ENCODE measurements at regions not wholly inside any gene's neighbourhood (a gene's known extent, or its start where the extent isn't known, plus 50 kb on each side); places are given as distances from the start of the nearest gene placed in this dataset.

DNA sequence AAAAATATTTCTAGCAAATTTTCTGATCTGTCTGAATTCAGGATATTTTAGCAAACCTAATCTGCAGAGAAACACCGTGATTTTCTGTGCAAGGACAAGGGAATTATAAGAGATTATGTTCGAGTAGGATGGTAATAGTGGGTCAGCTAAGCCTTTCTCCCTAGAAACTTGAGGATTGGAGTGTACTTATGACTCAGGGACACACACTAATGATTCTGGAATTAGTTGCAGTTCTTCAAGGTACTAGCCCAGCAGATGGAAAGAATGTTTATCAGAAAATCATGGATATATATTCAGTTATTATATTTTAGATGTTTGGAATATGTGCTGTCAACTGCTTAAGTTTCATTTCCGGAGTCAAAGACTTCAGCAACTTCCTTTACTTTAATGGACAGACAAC is 177.1 kb upstream of the MAP3K7 start:
- no peaks in the 10 kb centered on the region for H3K4me1 ChIP-seq
- 57 to 78% methylated on average over 3 of the region's 3 CpGs for WGBS, 2 donors
- DNase-seq (no peak), ATAC-seq (no peak), FAIRE-seq (no peak)
- TF ChIP-seq CTCF (IDR thresholded peaks at IDR 0.05), result no peak
- H3K9me3 ChIP-seq, result no peaks in the 10 kb centered on the region
- no peaks in the 10 kb centered on the region for H3K27me3 ChIP-seq
- no peaks in the 10 kb centered on the region for H3K36me3 ChIP-seq
- H3K27ac ChIP-seq, result no peak overlapping the region
- no peak overlapping the region for H3K4me3 ChIP-seq
- intact Hi-C loops (cut with DNase I), result no loop called here

DNA sequence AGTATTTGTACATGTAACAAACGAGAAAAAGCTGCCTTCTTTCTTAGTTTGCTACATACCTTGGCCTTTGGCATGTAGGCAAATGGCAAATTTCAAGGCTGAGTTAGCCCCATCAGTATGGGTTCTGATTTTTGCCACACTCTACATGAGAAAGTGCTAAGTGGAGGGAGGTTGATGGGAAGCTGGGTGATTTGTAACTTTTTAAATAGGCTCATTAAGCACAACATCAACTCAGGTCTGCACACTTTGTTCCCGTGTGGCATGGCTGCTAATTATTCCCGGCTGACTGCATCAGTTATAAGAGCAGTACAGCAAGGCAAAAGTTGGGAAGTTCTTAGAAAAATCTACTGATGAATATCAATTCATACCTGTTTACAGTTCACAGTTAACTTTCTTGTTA is 172.8 kb upstream of the MAP3K7 start:
- DNase-seq (no peak), ATAC-seq (peak in 1 of 4 donors; percentile 62), FAIRE-seq (no peak)
- no peak overlapping the region for H3K27ac ChIP-seq
- no peak for TF ChIP-seq CTCF (IDR thresholded peaks at IDR 0.05)
- no peaks in the 10 kb centered on the region for H3K27me3 ChIP-seq
- no peak overlapping the region for H3K4me3 ChIP-seq
- intact Hi-C loops (cut with DNase I), result no loop called here
- WGBS, 2 donors, result 50 to 54% methylated on average over 3 of the region's 3 CpGs
- H3K36me3 ChIP-seq, result no peaks in the 10 kb centered on the region
- H3K4me1 ChIP-seq, result no peaks in the 10 kb centered on the region
- H3K9me3 ChIP-seq, result no peaks in the 10 kb centered on the region

DNA sequence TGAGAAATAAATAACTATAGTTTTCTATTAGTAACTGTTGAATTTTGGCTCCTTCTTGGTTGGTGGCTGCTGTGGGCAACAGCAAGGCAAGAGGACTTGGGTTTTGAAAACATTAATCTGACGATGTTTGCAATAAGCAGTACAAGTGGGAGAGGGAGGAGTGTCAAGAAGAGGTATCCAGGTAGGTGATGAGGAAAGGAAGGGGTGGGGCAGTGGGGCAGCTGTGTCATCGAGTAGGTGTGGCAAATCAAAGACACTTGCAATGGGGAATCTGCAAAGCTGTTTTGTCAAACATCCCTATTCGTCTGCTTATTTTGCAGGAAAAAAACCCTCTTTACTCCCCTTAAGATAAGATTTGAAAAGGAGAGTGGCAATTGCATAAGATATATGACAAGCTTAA is 171.9 kb upstream of the MAP3K7 start:
- no peak for DNase-seq
- no peak for ATAC-seq
- Histone ChIP-seq H3K4me1 (no peaks in the 10 kb centered on the region), H3K27me3 (no peaks in the 10 kb centered on the region), H3K36me3 (no peaks in the 10 kb centered on the region), H3K4me3 (no peak overlapping the region), H3K9me3 (no peaks in the 10 kb centered on the region), H3K27ac (no peak overlapping the region)
- 58 to 65% methylated on average over 3 of the region's 3 CpGs for WGBS, 2 donors
- no peak for FAIRE-seq
- no peak for TF ChIP-seq CTCF (IDR thresholded peaks at IDR 0.05)
- intact Hi-C loops (cut with DNase I), result no loop called here

GRCh38 chr6:90753820-90754643 is 167.2 kb upstream of the MAP3K7 start:
- 35 to 43% methylated on average over 8 of the region's 8 CpGs for WGBS, 2 donors

More at GRCh38 chr6:90753820-90754643, 167.2 kb upstream of the MAP3K7 start:
- no peak for FAIRE-seq
- H3K4me3 ChIP-seq, result no peak overlapping the region
- ATAC-seq, result peak in 3 of 4 donors; percentile 71 to 90 (median 72)
- H3K9me3 ChIP-seq, result no peaks in the 10 kb centered on the region
- DNase-seq, result no peak
- no peak overlapping the region for H3K27ac ChIP-seq
- TF ChIP-seq CTCF (IDR thresholded peaks at IDR 0.05), result no peak
- no peaks in the 10 kb centered on the region for H3K27me3 ChIP-seq
- intact Hi-C loops (cut with DNase I), result no loop called here
- no peaks in the 10 kb centered on the region for H3K4me1 ChIP-seq
- no peaks in the 10 kb centered on the region for H3K36me3 ChIP-seq
